H9 (cell line): ENCODE measurements at regions not wholly inside any gene's neighbourhood (a gene's known extent, or its start where the extent isn't known, plus 50 kb on each side); places are given as distances from the start of the nearest gene placed in this dataset.

Experiments
- DNase-seq: peaks from one replicate; pipeline ENCODE4 v3.0.0-alpha.2; 2017
- H2AFZ ChIP-seq: one replicate; pipeline ENCODE4 v1.6.1; 2013; ENCODE audit warnings: mild to moderate bottlenecking, low read length, control low read depth, moderate library complexity
- H2AK5ac ChIP-seq: 2 replicates; pipeline ENCODE4 v1.6.1; 2013; ENCODE audit warnings: low read length, control low read depth, mixed read lengths; ENCODE audit not compliant: insufficient read length
- H2BK120ac ChIP-seq: one replicate; pipeline ENCODE4 v1.6.1; 2013; ENCODE audit warnings: low read depth, mild to moderate bottlenecking, low read length, control low read depth, inconsistent platforms; ENCODE audit not compliant: poor library complexity, severe bottlenecking
- H2BK12ac ChIP-seq: 2 replicates; pipeline ENCODE4 v1.6.1; 2013; ENCODE audit warnings: low read length, control low read depth, mixed read lengths, low read depth; ENCODE audit not compliant: insufficient read length
- H2BK15ac ChIP-seq: 2 replicates; pipeline ENCODE4 v1.6.1; 2013; ENCODE audit warnings: low read depth, low read length, control low read depth
- H2BK20ac ChIP-seq: one replicate; pipeline ENCODE4 v1.6.1; 2013; ENCODE audit warnings: low read depth, mild to moderate bottlenecking, low read length, control low read depth, inconsistent platforms; ENCODE audit not compliant: poor library complexity, severe bottlenecking
- H2BK5ac ChIP-seq: 2 replicates; pipeline ENCODE4 v1.6.1; 2013; ENCODE audit warnings: low read length, control low read depth, mixed read lengths; ENCODE audit not compliant: insufficient read length
- H3K14ac ChIP-seq: 2 replicates; pipeline ENCODE4 v1.6.1; 2013; ENCODE audit warnings: low read length, control low read depth; ENCODE audit not compliant: insufficient read depth
- H3K18ac ChIP-seq: 2 replicates; pipeline ENCODE4 v1.6.1; 2013; ENCODE audit warnings: low read depth, mild to moderate bottlenecking, mixed read lengths, low read length, control low read depth; ENCODE audit not compliant: insufficient read length
- H3K23ac ChIP-seq: 2 replicates; pipeline ENCODE4 v1.6.1; 2013; ENCODE audit warnings: low read length, control low read depth, mixed read lengths, low read depth; ENCODE audit not compliant: insufficient read length
- H3K23me2 ChIP-seq: 2 replicates; pipeline ENCODE4 v1.6.1; 2013; ENCODE audit warnings: low read depth, mild to moderate bottlenecking, mixed read lengths, low read length, control low read depth; ENCODE audit not compliant: insufficient read length, poor library complexity, severe bottlenecking
- H3K27ac ChIP-seq: 2 replicates; pipeline ENCODE4 v1.5.1; 2013; ENCODE audit warnings: low read length, control low read depth, mixed read lengths, low read depth; ENCODE audit not compliant: insufficient read length
- H3K27me3 ChIP-seq: 2 replicates; pipeline ENCODE4 v1.6.1; 2013; ENCODE audit warnings: low read length, control low read depth, inconsistent platforms; ENCODE audit not compliant: insufficient read depth
- H3K4ac ChIP-seq: 2 replicates; pipeline ENCODE4 v1.6.1; 2013; ENCODE audit warnings: low read depth, mild to moderate bottlenecking, control low read depth, inconsistent platforms, low read length, moderate library complexity
- H3K4me1 ChIP-seq: 2 replicates; pipeline ENCODE4 v1.6.1; 2013; ENCODE audit warnings: low read length, control low read depth, inconsistent platforms; ENCODE audit not compliant: insufficient read depth
- H3K4me2 ChIP-seq: 2 replicates; pipeline ENCODE4 v1.6.1; 2013; ENCODE audit warnings: low read length, control low read depth, mixed read lengths; ENCODE audit not compliant: insufficient read length, insufficient read depth
- H3K56ac ChIP-seq: 2 replicates; pipeline ENCODE4 v1.6.1; 2013; ENCODE audit warnings: low read depth, mild to moderate bottlenecking, mixed read lengths, low read length, control low read depth; ENCODE audit not compliant: insufficient read length
- H3K79me1 ChIP-seq: 2 replicates; pipeline ENCODE4 v1.6.1; 2013; ENCODE audit warnings: low read depth, mild to moderate bottlenecking, moderate library complexity, low read length, control low read depth, inconsistent platforms; ENCODE audit not compliant: insufficient read depth, poor library complexity, severe bottlenecking
- H3K79me2 ChIP-seq: 2 replicates; pipeline ENCODE4 v1.6.1; 2013; ENCODE audit warnings: low read length, control low read depth, inconsistent platforms; ENCODE audit not compliant: insufficient read depth
- H3K9ac ChIP-seq: 2 replicates; pipeline ENCODE4 v1.6.1; 2013; ENCODE audit warnings: low read length, control low read depth, mixed read lengths; ENCODE audit not compliant: insufficient read length; ENCODE audit errors: extremely low read depth
- H3K9me3 ChIP-seq: one replicate; pipeline ENCODE4 v1.6.1; 2013; ENCODE audit warnings: low read depth, low read length, inconsistent platforms; ENCODE audit not compliant: control insufficient read depth
- H3T11ph ChIP-seq: one replicate; pipeline ENCODE4 v1.6.1; 2013; ENCODE audit warnings: mild to moderate bottlenecking, low read length, control low read depth, inconsistent platforms
- H4K20me1 ChIP-seq: one replicate; pipeline ENCODE4 v1.6.1; 2013; ENCODE audit not compliant: control insufficient read depth, insufficient read length, insufficient read depth
- H4K5ac ChIP-seq: 2 replicates; pipeline ENCODE4 v1.6.1; 2013; ENCODE audit warnings: low read depth, mild to moderate bottlenecking, mixed read lengths, low read length, control low read depth; ENCODE audit not compliant: insufficient read length
- H4K8ac ChIP-seq: replicated peaks from 2 replicates; pipeline ENCODE4 v1.6.1; 2013; ENCODE audit warnings: low read length, control low read depth, mixed read lengths, low read depth; ENCODE audit not compliant: insufficient read length
- H4K91ac ChIP-seq: 2 replicates; pipeline ENCODE4 v1.6.1; 2013; ENCODE audit warnings: low read depth, mild to moderate bottlenecking, moderate library complexity, mixed read lengths, low read length, control low read depth; ENCODE audit not compliant: insufficient read length
- H3K27ac Mint-ChIP-seq, 3 experiments: 2 replicates in 2 of 3; 3 replicates in 1 of 3; pipeline ENCODE4 v1.8.0; 2020 to 2021; ENCODE audit warnings: mixed read lengths in 3 of 3, mild to moderate bottlenecking in 1 of 3, moderate library complexity in 1 of 3
- H3K27me3 Mint-ChIP-seq: 2 replicates; pipeline ENCODE4 v1.8.0; 2021; ENCODE audit warnings: low read depth, mild to moderate bottlenecking, moderate library complexity, mixed read lengths
- H3K36me3 Mint-ChIP-seq, 3 experiments: 2 replicates in 2 of 3; 3 replicates in 1 of 3; pipeline ENCODE4 v1.8.0; 2020 to 2021; ENCODE audit warnings: low read depth in 3 of 3, mixed read lengths in 3 of 3; ENCODE audit not compliant: insufficient read depth in 1 of 3
- H3K4me1 Mint-ChIP-seq, 2 experiments: 2 replicates each; pipeline ENCODE4 v1.8.0; 2020; ENCODE audit warnings: mixed read lengths in 2 of 2
- H3K4me3 Mint-ChIP-seq, 2 experiments: 2 replicates in 1 of 2; 3 replicates in 1 of 2; pipeline ENCODE4 v1.8.0; 2020 to 2021; ENCODE audit warnings: mild to moderate bottlenecking in 2 of 2, mixed read lengths in 2 of 2, moderate library complexity in 1 of 2
- H3K9me3 Mint-ChIP-seq, 2 experiments: 2 replicates in 1 of 2; 3 replicates in 1 of 2; pipeline ENCODE4 v1.8.0; 2020; ENCODE audit warnings: mild to moderate bottlenecking in 2 of 2, mixed read lengths in 2 of 2, moderate library complexity in 1 of 2
- CTCF ChIP-seq: fragments of 200-600 bp; sonication (generic); conservative IDR thresholded peaks from 3 replicates; pipeline ENCODE4 v1.8.0; 2021; ENCODE audit warnings: antibody characterized with exemption, mild to moderate bottlenecking
- WGBS: extraction: QIAGEN DNeasy Blood & Tissue Kit; methylation state at CpG from one replicate; pipeline ENCODE4 v1.1.7; 2013; ENCODE audit warnings: missing lambda C conversion rate, low lambda C conversion rate, mixed read lengths; ENCODE audit not compliant: insufficient read length; ENCODE audit errors: extremely low coverage; 5-methylcytosine and 5-hydroxymethylcytosine counted together

DNA sequence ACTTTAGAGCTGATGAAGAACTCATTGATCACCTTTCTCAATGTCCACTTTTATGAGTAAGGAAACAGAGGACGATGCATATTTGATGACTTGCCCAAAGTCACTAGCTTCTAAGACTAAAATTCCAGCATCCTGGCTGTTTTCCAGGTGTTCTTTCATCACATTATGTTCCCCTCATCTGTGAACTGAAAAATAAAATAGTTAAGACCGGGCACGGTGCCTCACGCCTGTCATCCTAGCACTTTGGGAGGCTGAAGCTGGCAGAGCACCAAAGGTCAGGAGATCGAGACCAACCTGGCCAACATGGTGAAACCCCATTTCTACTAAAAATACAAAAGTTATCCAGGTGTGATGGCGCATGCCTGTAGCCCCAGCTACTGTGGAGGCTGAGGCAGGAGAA is 297.5 kb downstream of the DUSP10 start:
- Mint-ChIP-seq H3K9me3 (no peaks in the 10 kb centered on the region), H3K27ac (no peak overlapping the region), H3K4me1 (peaks cover 3 to 11% of the 10 kb centered on the region in 2 experiments; a peak in 3 of 4 replicates), H3K4me3 (no peak overlapping the region), H3K36me3 (no peaks in the 10 kb centered on the region), H3K27me3 (no peaks in the 10 kb centered on the region)
- Histone ChIP-seq H3K23ac (no peak overlapping the region), H3K79me2 (no peaks in the 10 kb centered on the region), H2BK120ac (no peak overlapping the region), H3K4me1 (no peaks in the 10 kb centered on the region), H3K4me2 (no peak overlapping the region), H2BK5ac (no peak overlapping the region), H2BK15ac (no peak overlapping the region), H3K23me2 (no peaks in the 10 kb centered on the region), H3K27me3 (no peaks in the 10 kb centered on the region), H3K9ac (no peak overlapping the region), H3K56ac (no peak overlapping the region), H2AFZ (no peak overlapping the region), H3K14ac (no peak overlapping the region), H4K91ac (no peak overlapping the region), H2AK5ac (no peak overlapping the region), H4K5ac (no peak overlapping the region), H3T11ph (no peak overlapping the region), H2BK20ac (no peak overlapping the region), H3K9me3 (no peaks in the 10 kb centered on the region), H4K8ac (no peak overlapping the region), H2BK12ac (no peak overlapping the region), H3K79me1 (no peaks in the 10 kb centered on the region), H3K4ac (no peak overlapping the region), H3K18ac (no peak overlapping the region), H4K20me1 (no peaks in the 10 kb centered on the region), H3K27ac (no peak overlapping the region)
- TF ChIP-seq CTCF = no peak
- no peak for DNase-seq
- WGBS = no CpG with 5 or more reads among the region's 6 CpGs
